Ishikawa (cell line): ENCODE measurements at regions not wholly inside any gene's neighbourhood (a gene's known extent, or its start where the extent isn't known, plus 50 kb on each side); places are given as distances from the start of the nearest gene placed in this dataset.

Experiments used
- NFIC ChIP-seq: IDR thresholded peaks from 2 replicates; pipeline ENCODE4 v1.6.1; 2012
- YY1 ChIP-seq: IDR thresholded peaks from 2 replicates; pipeline ENCODE4 v1.6.1; 2012; ENCODE audit warnings: low read depth

- no peak for TF ChIP-seq NFIC
- TF ChIP-seq YY1: no peak
Observed at GRCh38 chr5:109936996-109937395, 247.3 kb downstream of the MAN2A1 start.
